ENCODE measurements at regions not wholly inside any gene's neighbourhood (a gene's known extent, or its start where the extent isn't known, plus 50 kb on each side); places are given as distances from the start of the nearest gene placed in this dataset.

DNA sequence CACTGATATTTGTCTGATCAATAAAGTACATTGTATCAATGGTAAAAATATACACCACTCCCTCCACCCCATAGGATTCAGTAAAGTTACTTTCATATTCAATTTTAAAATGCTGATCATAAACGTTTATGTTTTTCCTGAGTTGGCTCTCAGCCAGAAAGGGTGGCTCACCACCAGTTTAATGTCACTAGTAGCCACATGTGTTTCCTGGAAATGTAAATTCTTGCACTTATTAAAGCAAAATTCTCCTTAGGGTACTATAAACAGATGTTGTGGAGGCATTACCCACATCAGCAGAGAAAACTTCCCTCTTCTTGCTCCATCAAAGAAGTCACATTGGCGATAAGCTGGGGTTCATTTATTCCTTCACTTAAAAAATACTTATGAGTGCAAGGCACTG lies 210.3 kb downstream of the SREK1 start:
- TF ChIP-seq GATA2 (IDR thresholded peaks at IDR 0.05; ENCODE audit: low read depth, low read length), result no peak
- no peak for TF ChIP-seq GATA3 (IDR thresholded peaks at IDR 0.05; ENCODE audit: low read depth, low read length)
